SHP77 (cell line): ENCODE measurements at regions not wholly inside any gene's neighbourhood (a gene's known extent, or its start where the extent isn't known, plus 50 kb on each side); places are given as distances from the start of the nearest gene placed in this dataset.
"Not testable (repeated sequence)": the region's sequence is repeated elsewhere in the genome, so short reads cannot be mapped to it uniquely, and the experiment has no call there.

Source experiments
- DNase-seq, 2 experiments: peaks; one replicate each; lab custom pipeline; 2025; lab: John Stamatoyannopoulos, UW

- DNase-seq = no peak
Observed at GRCh38 chr12:58069268-58069963, 128.0 kb downstream of the ATP23 start.

- no peak for DNase-seq
Observed at GRCh38 chr12:58071994-58072393, 130.6 kb downstream of the ATP23 start.

GRCh38 chr12:58074259-58074658 lies 132.9 kb downstream of the ATP23 start:
- DNase-seq = no peak

- no peak for DNase-seq
Observed at GRCh38 chr12:58079806-58080205, 138.4 kb downstream of the ATP23 start.

GRCh38 chr12:58081488-58081887 lies 140.1 kb downstream of the ATP23 start:
- no peak for DNase-seq

GRCh38 chr12:58082996-58083395 lies 141.6 kb downstream of the ATP23 start:
- no peak for DNase-seq

- no peak for DNase-seq
Observed at GRCh38 chr12:58086006-58086405, 144.6 kb downstream of the ATP23 start.

GRCh38 chr12:58086930-58087329 lies 145.6 kb downstream of the ATP23 start:
- DNase-seq = no peak

- no peak for DNase-seq
Observed at GRCh38 chr12:58087423-58088127, 146.2 kb downstream of the ATP23 start.

- no peak for DNase-seq
Observed at GRCh38 chr12:58089588-58089987, 148.2 kb downstream of the ATP23 start.

- no peak for DNase-seq
Observed at GRCh38 chr12:58090685-58091084, 149.3 kb downstream of the ATP23 start.

- DNase-seq = no peak
Observed at GRCh38 chr12:58095002-58095401, 153.6 kb downstream of the ATP23 start.

GRCh38 chr12:58097741-58098140 lies 156.4 kb downstream of the ATP23 start:
- DNase-seq = no peak

GRCh38 chr12:58099476-58099875 lies 158.1 kb downstream of the ATP23 start:
- DNase-seq = no peak

- no peak for DNase-seq
Observed at GRCh38 chr12:58104351-58104755, 163.0 kb downstream of the ATP23 start.

GRCh38 chr12:58105225-58106119 lies 164.1 kb downstream of the ATP23 start:
- DNase-seq = no peak

- DNase-seq = no peak
Observed at GRCh38 chr12:58106195-58106594, 164.8 kb downstream of the ATP23 start.

- DNase-seq = no peak
Observed at GRCh38 chr12:58117201-58117600, 175.8 kb downstream of the ATP23 start.

GRCh38 chr12:58117667-58118066 lies 176.3 kb downstream of the ATP23 start:
- no peak for DNase-seq

GRCh38 chr12:58125761-58126160 lies 184.4 kb downstream of the ATP23 start:
- not testable (repeated sequence) for DNase-seq

GRCh38 chr12:58131986-58132755 lies 190.8 kb downstream of the ATP23 start:
- DNase-seq = no peak

- DNase-seq = no peak
Observed at GRCh38 chr12:58138424-58138823, 197.1 kb downstream of the ATP23 start.
